Transverse colon (tissue), 4 donors: ENCODE measurements at regions not wholly inside any gene's neighbourhood (a gene's known extent, or its start where the extent isn't known, plus 50 kb on each side); places are given as distances from the start of the nearest gene placed in this dataset.

Source experiments
- DNase-seq: peaks from one replicate; pipeline ENCODE4 v3.0.0-alpha.2; 2019
- H3K27ac ChIP-seq, 4 donors: fragments of 200-600 bp; sonication (generic); 2 replicates each; pipeline ENCODE4 v1.5.1; 2016 to 2018; ENCODE audit warnings: inconsistent platforms in 4 of 4
- H3K27me3 ChIP-seq: fragments of 200-600 bp; sonication (generic); 2 replicates; pipeline ENCODE4 v1.5.1; 2017; ENCODE audit warnings: inconsistent platforms
- H3K36me3 ChIP-seq, 4 donors: fragments of 200-600 bp; sonication (generic); 2 replicates each; pipeline ENCODE4 v1.5.1; 2017 to 2019; ENCODE audit warnings: inconsistent platforms in 4 of 4
- H3K4me1 ChIP-seq, 4 donors: fragments of 200-600 bp; sonication (generic); 2 replicates each; pipeline ENCODE4 v1.5.1; 2017 to 2020; ENCODE audit warnings: inconsistent platforms in 4 of 4
- H3K4me3 ChIP-seq, 4 donors: fragments of 200-600 bp; sonication (generic); 1 replicate in 1 of 4; 2 replicates in 3 of 4; pipeline versions ENCODE4 v1.5.1 to v1.6.1; 2017 to 2019; ENCODE audit warnings: inconsistent platforms in 4 of 4
- H3K9me3 ChIP-seq, 2 donors: fragments of 200-600 bp; sonication (generic); 2 replicates each; pipeline ENCODE4 v1.5.1; 2017 to 2019; ENCODE audit warnings: inconsistent platforms in 2 of 2
- CTCF ChIP-seq, 5 experiments: fragments of 200-600 bp in 3 of 5; fragments of 450-650 bp in 2 of 5; sonication (generic) in 3 of 5; IDR thresholded peaks; 1 replicate in 2 of 5; 2 replicates in 3 of 5; pipeline ENCODE4 v1.5.1; 2016 to 2017; ENCODE audit warnings: antibody characterized with exemption in 5 of 5, inconsistent platforms in 3 of 5, mild to moderate bottlenecking in 2 of 5, moderate library complexity in 1 of 5
- EP300 ChIP-seq: sonication (generic); formaldehyde crosslinking; IDR thresholded peaks from one replicate; pipeline ENCODE4 v1.6.1; 2017; ENCODE audit warnings: antibody characterized with exemption, low read depth
- POLR2A ChIP-seq: fragments of 450-650 bp; IDR thresholded peaks from one replicate; pipeline ENCODE4 v1.6.1; 2016; ENCODE audit warnings: antibody characterized with exemption, mild to moderate bottlenecking, moderate library complexity
- POLR2AphosphoS5 ChIP-seq, 3 donors: sonication (generic); formaldehyde crosslinking; IDR thresholded peaks; one replicate each; pipeline ENCODE4 v1.6.1; 2016; ENCODE audit warnings: antibody characterized with exemption in 3 of 3
- WGBS, 2 donors: methylation state at CpG; one replicate each; pipeline ENCODE4 v1.1.5; 2018; ENCODE audit warnings: low coverage in 1 of 2; 5-methylcytosine and 5-hydroxymethylcytosine counted together
- in situ Hi-C, 4 donors: fragments of 200-750 bp; cut with MboI; loops; one replicate each; pipeline versions ENCODE4 v1.15.0 to v1.15.1; 2017; ENCODE audit warnings: low sequenced_read_pairs in 3 of 4, low pct_ligation_motif_present in 1 of 4, low pct_unique_long_range_greater_than_20kb in 1 of 4
- intact Hi-C: fragments of 100-400 bp; cut with DNase I; formaldehyde crosslinking; loops from one replicate; pipeline ENCODE4 v1.15.1; 2023; ENCODE audit warnings: low total_unique reads

GRCh38 chr19:28018499-28018898 lies 1194.5 kb downstream of the UQCRFS1 start:
- 60 to 65% methylated on average over 4 to 5 of the region's 5 CpGs for WGBS, 2 donors
- TF ChIP-seq POLR2A = no peak
- no peaks in the 10 kb centered on the region for H3K9me3 ChIP-seq
- DNase-seq = no peak
- H3K4me3 ChIP-seq = no peak overlapping the region
- H3K27ac ChIP-seq = no peak overlapping the region
- no peaks in the 10 kb centered on the region for H3K4me1 ChIP-seq
- H3K27me3 ChIP-seq = no peaks in the 10 kb centered on the region
- in situ Hi-C loops (no loop called here), intact Hi-C loops (no loop called here)
- no peaks in the 10 kb centered on the region for H3K36me3 ChIP-seq

GRCh38 chr19:28014615-28015405 lies 1198.1 kb downstream of the UQCRFS1 start:
- in situ Hi-C loops = no loop called here
- Histone ChIP-seq H3K27ac (no peak overlapping the region), H3K4me3 (no peak overlapping the region), H3K27me3 (no peaks in the 10 kb centered on the region), H3K4me1 (no peaks in the 10 kb centered on the region), H3K36me3 (no peaks in the 10 kb centered on the region), H3K9me3 (no peaks in the 10 kb centered on the region)
- no peak for DNase-seq
- WGBS, 2 donors = 74 to 78% methylated on average over 3 to 8 of the region's 8 CpGs
- TF ChIP-seq EP300 (no peak), CTCF (IDR thresholded peaks at IDR 0.05) (no peak), POLR2AphosphoS5 (IDR thresholded peaks at IDR 0.05) (no peak), POLR2A (no peak)
- intact Hi-C loops = no loop called here

- no peaks in the 10 kb centered on the region for H3K4me1 ChIP-seq
- TF ChIP-seq POLR2AphosphoS5 (IDR thresholded peaks at IDR 0.05) (no peak), EP300 (no peak), POLR2A (no peak), CTCF (IDR thresholded peaks at IDR 0.05) (no peak)
- intact Hi-C loops (no loop called here), in situ Hi-C loops (no loop called here)
- 71 to 83% methylated on average over 1 to 3 of the region's 3 CpGs for WGBS, 2 donors
- no peaks in the 10 kb centered on the region for H3K36me3 ChIP-seq
- H3K27me3 ChIP-seq = no peaks in the 10 kb centered on the region
- no peak overlapping the region for H3K4me3 ChIP-seq
- no peaks in the 10 kb centered on the region for H3K9me3 ChIP-seq
- no peak overlapping the region for H3K27ac ChIP-seq
- no peak for DNase-seq
These were observed 1200.6 kb downstream of the UQCRFS1 start for GRCh38 chr19:28012361-28012760.

- Histone ChIP-seq H3K4me1 (no peaks in the 10 kb centered on the region), H3K27ac (no peak overlapping the region), H3K9me3 (no peaks in the 10 kb centered on the region), H3K36me3 (no peaks in the 10 kb centered on the region), H3K4me3 (no peak overlapping the region), H3K27me3 (no peaks in the 10 kb centered on the region)
- 40 to 46% methylated on average over 6 of the region's 6 CpGs for WGBS, 2 donors
- intact Hi-C loops = no loop called here
- no peak for TF ChIP-seq EP300
- TF ChIP-seq POLR2AphosphoS5 (IDR thresholded peaks at IDR 0.05) = no peak
- no peak for TF ChIP-seq POLR2A
- TF ChIP-seq CTCF (IDR thresholded peaks at IDR 0.05) = no peak
- in situ Hi-C loops = no loop called here
- DNase-seq = no peak
These were observed 1202.3 kb downstream of the UQCRFS1 start for GRCh38 chr19:28010656-28011055.

- DNase-seq = no peak
- Histone ChIP-seq H3K4me3 (no peak overlapping the region), H3K9me3 (no peaks in the 10 kb centered on the region), H3K27me3 (no peaks in the 10 kb centered on the region), H3K27ac (no peak overlapping the region), H3K36me3 (no peaks in the 10 kb centered on the region), H3K4me1 (no peaks in the 10 kb centered on the region)
- no peak for TF ChIP-seq EP300
- no peak for TF ChIP-seq POLR2AphosphoS5 (IDR thresholded peaks at IDR 0.05)
- no peak for TF ChIP-seq CTCF (IDR thresholded peaks at IDR 0.05)
- no peak for TF ChIP-seq POLR2A
- intact Hi-C loops (no loop called here), in situ Hi-C loops (no loop called here)
- WGBS, 2 donors = 53 to 80% methylated on average over 2 to 4 of the region's 4 CpGs
These were observed 1203.3 kb downstream of the UQCRFS1 start for GRCh38 chr19:28009696-28010095.
